K562 (cell line): ENCODE measurements at regions not wholly inside any gene's neighbourhood (a gene's known extent, or its start where the extent isn't known, plus 50 kb on each side); places are given as distances from the start of the nearest gene placed in this dataset.

Experiments
- HDAC3 ChIP-seq: fragments of 450-650 bp; IDR thresholded peaks from 2 replicates; pipeline ENCODE4 v1.6.1; 2018; ENCODE audit warnings: borderline replicate concordance, mild to moderate bottlenecking, moderate library complexity; ENCODE audit not compliant: partially characterized antibody
- ILK ChIP-seq: fragments of 450-650 bp; IDR thresholded peaks from 2 replicates; pipeline ENCODE4 v1.6.1; 2016; ENCODE audit warnings: missing genetic modification characterization, low read depth, mild to moderate bottlenecking, missing compliant biosample characterization, moderate library complexity, borderline replicate concordance
- KLF13 ChIP-seq: fragments of 450-650 bp; IDR thresholded peaks from 2 replicates; pipeline ENCODE4 v1.6.1; 2016; ENCODE audit warnings: missing genetic modification characterization, low read depth, mild to moderate bottlenecking, missing compliant biosample characterization, moderate library complexity, borderline replicate concordance
- NFATC3 ChIP-seq: fragments of 450-650 bp; IDR thresholded peaks from 2 replicates; pipeline ENCODE4 v1.6.1; 2017; ENCODE audit warnings: mild to moderate bottlenecking
- TCF7 ChIP-seq: sonication (generic); IDR thresholded peaks from 2 replicates; pipeline ENCODE4 v1.6.1; 2016; ENCODE audit warnings: antibody characterized with exemption, borderline replicate concordance
- ZBTB5 ChIP-seq: fragments of 450-650 bp; IDR thresholded peaks from 2 replicates; pipeline ENCODE4 v1.6.1; 2017; ENCODE audit warnings: antibody characterized with exemption
- ZNF133 ChIP-seq: fragments of 250-450 bp; sonication (Bioruptor Pico); IDR thresholded peaks from 2 replicates; pipeline ENCODE4 v1.4.0; 2020; ENCODE audit warnings: mild to moderate bottlenecking
- ZNF140 ChIP-seq: fragments of 250-450 bp; sonication (Bioruptor Pico); IDR thresholded peaks from 2 replicates; pipeline ENCODE4 v1.8.0; 2021; ENCODE audit warnings: moderate library complexity, mild to moderate bottlenecking, inconsistent platforms
- ZNF592 ChIP-seq: fragments of 450-650 bp; IDR thresholded peaks from 2 replicates; pipeline ENCODE4 v1.6.1; 2017; ENCODE audit warnings: antibody characterized with exemption, mild to moderate bottlenecking

GRCh38 chr10:109403551-109403950 is 519.8 kb downstream of the XPNPEP1 start (continued):
- TF ChIP-seq KLF13 (tag), result no peak
- no peak for TF ChIP-seq ZNF140 (CRISPR knock-in tag)
- TF ChIP-seq HDAC3, result no peak
- no peak for TF ChIP-seq TCF7
- no peak for TF ChIP-seq ZNF592
- TF ChIP-seq ZNF133, result no peak
- no peak for TF ChIP-seq ILK (tag)
- TF ChIP-seq NFATC3, result no peak
- no peak for TF ChIP-seq ZBTB5
- TF ChIP-seq, all 486 proteins: peak for 0
